Brain microvascular endothelial cell (primary cell): ENCODE measurements at regions not wholly inside any gene's neighbourhood (a gene's known extent, or its start where the extent isn't known, plus 50 kb on each side); places are given as distances from the start of the nearest gene placed in this dataset.
"Not testable (repeated sequence)": the region's sequence is repeated elsewhere in the genome, so short reads cannot be mapped to it uniquely, and the experiment has no call there.

Experiments used
- DNase-seq: peaks from one replicate; pipeline ENCODE4 v3.0.0-alpha.2; 2020
- H3K27ac ChIP-seq: fragments of 250-450 bp; sonication (Bioruptor Pico); 2 replicates; pipeline ENCODE4 v1.5.1; 2020; ENCODE audit warnings: mild to moderate bottlenecking, moderate library complexity
- H3K27me3 ChIP-seq: fragments of 250-450 bp; sonication (Bioruptor Pico); replicated peaks from 2 replicates; pipeline ENCODE4 v1.5.1; 2020; ENCODE audit warnings: mild to moderate bottlenecking
- H3K36me3 ChIP-seq: fragments of 250-450 bp; sonication (Bioruptor Pico); replicated peaks from 2 replicates; pipeline ENCODE4 v1.5.1; 2020; ENCODE audit warnings: mild to moderate bottlenecking
- H3K4me3 ChIP-seq: 2 replicates; pipeline ENCODE4 v1.5.1; 2011; ENCODE audit warnings: low read depth, mild to moderate bottlenecking, control low read depth, low read length, moderate library complexity
- in situ Hi-C: cut with HindIII; loops from 2 replicates; pipeline ENCODE4 v1.10.0; 2017; ENCODE audit warnings: low sequenced_read_pairs, low pct_ligation_motif_present
- TF ChIP-seq, protein P1 (sequence below): IDR thresholded peaks from 2 replicates; pipeline ENCODE4 v1.5.1; 2011; ENCODE audit warnings: low read depth, mild to moderate bottlenecking, moderate library complexity, low read length, control low read depth, inconsistent platforms; ENCODE audit errors: missing control alignments

GRCh38 chr6:85913001-85913400, 270.3 kb upstream of the SYNCRIP start:
- Histone ChIP-seq H3K27me3 (no peaks in the 10 kb centered on the region), H3K36me3 (no peaks in the 10 kb centered on the region), H3K27ac (no peak overlapping the region), H3K4me3 (no peak overlapping the region)
- DNase-seq = no peak
- in situ Hi-C loops = no loop called here
- TF ChIP-seq, protein P1, sequence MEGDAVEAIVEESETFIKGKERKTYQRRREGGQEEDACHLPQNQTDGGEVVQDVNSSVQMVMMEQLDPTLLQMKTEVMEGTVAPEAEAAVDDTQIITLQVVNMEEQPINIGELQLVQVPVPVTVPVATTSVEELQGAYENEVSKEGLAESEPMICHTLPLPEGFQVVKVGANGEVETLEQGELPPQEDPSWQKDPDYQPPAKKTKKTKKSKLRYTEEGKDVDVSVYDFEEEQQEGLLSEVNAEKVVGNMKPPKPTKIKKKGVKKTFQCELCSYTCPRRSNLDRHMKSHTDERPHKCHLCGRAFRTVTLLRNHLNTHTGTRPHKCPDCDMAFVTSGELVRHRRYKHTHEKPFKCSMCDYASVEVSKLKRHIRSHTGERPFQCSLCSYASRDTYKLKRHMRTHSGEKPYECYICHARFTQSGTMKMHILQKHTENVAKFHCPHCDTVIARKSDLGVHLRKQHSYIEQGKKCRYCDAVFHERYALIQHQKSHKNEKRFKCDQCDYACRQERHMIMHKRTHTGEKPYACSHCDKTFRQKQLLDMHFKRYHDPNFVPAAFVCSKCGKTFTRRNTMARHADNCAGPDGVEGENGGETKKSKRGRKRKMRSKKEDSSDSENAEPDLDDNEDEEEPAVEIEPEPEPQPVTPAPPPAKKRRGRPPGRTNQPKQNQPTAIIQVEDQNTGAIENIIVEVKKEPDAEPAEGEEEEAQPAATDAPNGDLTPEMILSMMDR = no peak

DNA sequence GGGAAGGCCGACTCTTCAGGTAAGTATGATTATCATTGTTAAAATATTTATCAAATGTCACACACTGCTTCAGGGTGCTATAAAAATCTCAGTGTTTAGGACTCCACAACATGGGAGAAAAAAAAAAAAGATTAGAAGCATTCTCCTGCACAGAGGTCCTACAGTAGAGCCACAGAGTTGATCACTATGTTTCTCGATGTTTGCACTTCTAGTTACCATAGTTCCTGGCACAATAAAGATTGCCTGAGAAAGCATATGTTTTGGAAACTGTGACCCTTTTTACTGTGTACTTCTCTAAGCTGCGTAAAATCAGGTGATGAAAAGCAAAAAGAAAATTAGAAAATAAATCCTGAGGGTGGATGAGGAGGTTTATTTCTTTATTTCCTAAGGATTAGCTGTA, 269.9 kb upstream of the SYNCRIP start:
- TF ChIP-seq, protein P1 = no peak

GRCh38 chr6:85911067-85911466, 268.4 kb upstream of the SYNCRIP start:
- TF ChIP-seq, protein P1 = no peak
- Histone ChIP-seq H3K4me3 (no peak overlapping the region), H3K27me3 (no peaks in the 10 kb centered on the region), H3K36me3 (no peaks in the 10 kb centered on the region), H3K27ac (no peak overlapping the region)
- DNase-seq = no peak
- in situ Hi-C loops = no loop called here

More for the DNA sequence above, 269.9 kb upstream of the SYNCRIP start:
- H3K27me3 ChIP-seq = no peaks in the 10 kb centered on the region
- in situ Hi-C loops = no loop called here
- DNase-seq = no peak
- no peaks in the 10 kb centered on the region for H3K36me3 ChIP-seq
- no peak overlapping the region for H3K4me3 ChIP-seq
- no peak overlapping the region for H3K27ac ChIP-seq

DNA sequence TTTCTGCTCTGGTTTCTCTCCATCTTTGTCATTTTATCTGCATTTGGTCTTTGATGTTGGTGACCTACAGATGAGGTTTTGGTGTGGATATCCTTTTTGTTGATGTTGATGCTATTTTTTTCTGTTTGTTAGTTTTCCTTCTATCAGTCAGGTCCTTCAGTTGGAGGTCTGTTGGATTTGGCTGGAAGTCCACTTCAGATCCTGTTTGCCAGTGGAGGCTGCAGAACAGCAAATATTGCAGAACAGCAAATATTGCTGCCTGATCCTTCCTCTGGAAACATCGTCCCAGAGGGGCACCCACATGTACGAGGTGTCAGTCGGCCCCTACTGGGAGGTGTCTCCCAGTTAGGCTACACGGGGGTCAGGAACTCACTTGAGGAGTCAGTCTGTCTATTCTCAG, 265.4 kb upstream of the SYNCRIP start:
- in situ Hi-C loops, H3K27ac ChIP-seq, H3K27me3 ChIP-seq, H3K4me3 ChIP-seq, H3K36me3 ChIP-seq, DNase-seq: not testable (repeated sequence)

- DNase-seq = no peak
- no peaks in the 10 kb centered on the region for H3K36me3 ChIP-seq
- TF ChIP-seq, protein P1 = no peak
- in situ Hi-C loops = no loop called here
- no peak overlapping the region for H3K27ac ChIP-seq
- H3K27me3 ChIP-seq = no peaks in the 10 kb centered on the region
- H3K4me3 ChIP-seq = no peak overlapping the region
Observed at GRCh38 chr6:85892346-85892745, 249.7 kb upstream of the SYNCRIP start.

- no peak overlapping the region for H3K27ac ChIP-seq
- no peak overlapping the region for H3K4me3 ChIP-seq
- H3K27me3 ChIP-seq = no peaks in the 10 kb centered on the region
- no peak for DNase-seq
- H3K36me3 ChIP-seq = no peaks in the 10 kb centered on the region
- in situ Hi-C loops = no loop called here
- TF ChIP-seq, protein P1 = no peak
Observed at GRCh38 chr6:85887461-85887860, 244.8 kb upstream of the SYNCRIP start.
